ENCODE measurements at regions not wholly inside any gene's neighbourhood (a gene's known extent, or its start where the extent isn't known, plus 50 kb on each side); places are given as distances from the start of the nearest gene placed in this dataset.

GRCh38 chr13:105936816-105937215, 598.6 kb downstream of the EFNB2 start:
- no peak for DNase-seq (ENCODE audit: low read depth in 3 of 3)

GRCh38 chr13:105929505-105929904, 606.0 kb downstream of the EFNB2 start:
- no peak for DNase-seq (ENCODE audit: low read depth in 3 of 3)

- no peak for DNase-seq (ENCODE audit: low read depth in 3 of 3)
Measured at GRCh38 chr13:105928901-105929300, 606.6 kb downstream of the EFNB2 start.

GRCh38 chr13:105928048-105928447, 607.4 kb downstream of the EFNB2 start:
- DNase-seq (ENCODE audit: low read depth in 3 of 3), result no peak

- no peak for DNase-seq (ENCODE audit: low read depth in 3 of 3)
Measured at GRCh38 chr13:105925496-105925895, 610.0 kb downstream of the EFNB2 start.

- no peak for DNase-seq (ENCODE audit: low read depth in 3 of 3)
Measured at GRCh38 chr13:105921711-105922110, 613.8 kb downstream of the EFNB2 start.

- no peak for DNase-seq (ENCODE audit: low read depth in 3 of 3)
Measured at GRCh38 chr13:105920370-105920769, 615.1 kb downstream of the EFNB2 start.

GRCh38 chr13:105918842-105919741, 616.4 kb downstream of the EFNB2 start:
- no peak for DNase-seq (ENCODE audit: low read depth in 3 of 3)

- no peak for DNase-seq (ENCODE audit: low read depth in 3 of 3)
Measured at GRCh38 chr13:105915146-105915850, 620.2 kb downstream of the EFNB2 start.

GRCh38 chr13:105914291-105915036, 621.0 kb downstream of the EFNB2 start:
- DNase-seq (ENCODE audit: low read depth in 3 of 3), result no peak

GRCh38 chr13:105908586-105908985, 626.9 kb downstream of the EFNB2 start:
- DNase-seq (ENCODE audit: low read depth in 3 of 3), result peak in 1 of 3 experiments; percentile 1

- no peak for DNase-seq (ENCODE audit: low read depth in 3 of 3)
Measured at GRCh38 chr13:105907319-105908019, 628.0 kb downstream of the EFNB2 start.

GRCh38 chr13:105906746-105907145, 628.7 kb downstream of the EFNB2 start:
- no peak for DNase-seq (ENCODE audit: low read depth in 3 of 3)

- DNase-seq (ENCODE audit: low read depth in 3 of 3), result no peak
Measured at GRCh38 chr13:105904034-105904742, 631.3 kb downstream of the EFNB2 start.

GRCh38 chr13:105902396-105902795, 633.1 kb downstream of the EFNB2 start:
- DNase-seq (ENCODE audit: low read depth in 3 of 3), result no peak

- DNase-seq (ENCODE audit: low read depth in 3 of 3), result no peak
Measured at GRCh38 chr13:105897575-105897974, 637.9 kb downstream of the EFNB2 start.

GRCh38 chr13:105894697-105895096, 640.8 kb downstream of the EFNB2 start:
- DNase-seq (ENCODE audit: low read depth in 3 of 3), result no peak

GRCh38 chr13:105890509-105890908, 645.0 kb downstream of the EFNB2 start:
- no peak for DNase-seq (ENCODE audit: low read depth in 3 of 3)

- no peak for DNase-seq (ENCODE audit: low read depth in 3 of 3)
Measured at GRCh38 chr13:105878119-105878700, 657.3 kb downstream of the EFNB2 start.

GRCh38 chr13:105874814-105875213, 660.6 kb downstream of the EFNB2 start:
- no peak for DNase-seq (ENCODE audit: low read depth in 3 of 3)

GRCh38 chr13:105871768-105872167, 663.7 kb downstream of the EFNB2 start:
- no peak for DNase-seq (ENCODE audit: low read depth in 3 of 3)
